H54 (cell line): ENCODE measurements at regions not wholly inside any gene's neighbourhood (a gene's known extent, or its start where the extent isn't known, plus 50 kb on each side); places are given as distances from the start of the nearest gene placed in this dataset.

Experiments used
- DNase-seq: peaks from one replicate; pipeline ENCODE4 v3.0.0; 2011; ENCODE audit warnings: low spot score, mixed read lengths; ENCODE audit not compliant: insufficient read length
- FAIRE-seq: peaks from 3 replicates; lab custom pipeline; 2011; peaks lifted over from hg19 to GRCh38; lab: Jason Lieb, UNC
- POLR2A ChIP-seq: IDR thresholded peaks from 2 replicates; pipeline ENCODE4 v1.6.1; 2011; ENCODE audit warnings: low read depth, mild to moderate bottlenecking, low read length

DNA sequence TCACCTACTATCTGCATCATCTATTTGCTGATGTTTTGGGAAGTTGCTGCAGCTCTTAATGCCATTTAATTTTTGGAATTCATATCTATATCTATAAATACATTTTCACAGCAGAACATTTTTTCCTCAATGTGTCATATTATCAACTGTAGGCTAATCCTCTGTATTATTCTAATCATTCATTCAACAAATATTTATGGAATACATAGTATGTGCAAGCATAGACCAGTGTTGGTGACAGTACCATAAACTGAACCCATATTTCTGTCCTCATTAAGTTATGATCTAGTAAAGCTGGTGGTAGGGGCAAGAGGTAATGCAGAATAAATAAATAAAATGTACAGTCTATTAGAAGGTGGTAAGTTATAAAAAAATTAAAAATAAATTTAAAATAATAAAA, 585.3 kb upstream of the BCHE start:
- TF ChIP-seq POLR2A: no peak
- FAIRE-seq: no peak

GRCh38 chr3:166420071-166420470, 582.8 kb upstream of the BCHE start:
- TF ChIP-seq POLR2A: no peak
- FAIRE-seq: no peak

More for the DNA sequence above, 585.3 kb upstream of the BCHE start:
- DNase-seq: no peak

DNA sequence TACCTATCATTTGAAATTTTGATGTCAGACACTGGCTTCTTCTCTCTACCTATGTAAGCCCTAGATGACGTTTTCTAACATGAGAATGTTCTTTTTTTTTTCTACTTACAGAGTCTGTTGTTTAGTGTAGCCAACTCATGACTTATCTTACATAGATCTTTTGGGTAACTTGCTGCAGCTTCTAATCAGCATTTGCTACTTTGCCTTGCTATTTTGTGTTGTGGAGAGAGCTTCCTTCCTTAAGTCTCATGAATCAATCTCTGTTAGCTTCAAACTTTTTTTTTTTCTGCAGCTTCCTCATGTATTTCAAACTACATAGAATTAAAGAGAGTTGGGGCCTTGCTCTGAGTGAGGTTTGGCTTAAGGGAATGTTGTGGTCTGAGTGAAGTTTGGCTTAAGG, 568.7 kb upstream of the BCHE start:
- TF ChIP-seq POLR2A: no peak
- no peak for DNase-seq
- FAIRE-seq: no peak

More at GRCh38 chr3:166420071-166420470, 582.8 kb upstream of the BCHE start:
- DNase-seq: no peak

DNA sequence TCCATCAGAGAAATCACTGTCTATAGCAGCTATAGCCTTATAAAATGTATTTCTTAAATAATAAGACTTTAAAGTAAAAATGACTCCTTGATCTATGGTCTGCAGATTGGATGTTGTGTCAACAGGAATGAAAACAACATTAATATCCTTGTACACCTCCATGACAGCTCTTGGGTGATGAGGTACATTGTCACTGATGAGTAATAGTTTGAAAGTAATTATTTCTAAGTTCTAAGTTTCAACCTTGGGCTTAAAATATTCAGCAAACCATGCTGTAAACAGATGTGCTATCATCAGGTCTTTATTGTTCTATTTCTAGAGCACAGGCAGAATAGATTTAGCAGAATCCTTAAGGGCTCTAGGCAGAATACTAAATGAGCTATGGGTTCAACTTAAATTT, 568.2 kb upstream of the BCHE start:
- DNase-seq: no peak
- no peak for FAIRE-seq
- TF ChIP-seq POLR2A: no peak

GRCh38 chr3:166390303-166390702, 553.1 kb upstream of the BCHE start:
- no peak for TF ChIP-seq POLR2A
- DNase-seq (no peak), FAIRE-seq (no peak)

DNA sequence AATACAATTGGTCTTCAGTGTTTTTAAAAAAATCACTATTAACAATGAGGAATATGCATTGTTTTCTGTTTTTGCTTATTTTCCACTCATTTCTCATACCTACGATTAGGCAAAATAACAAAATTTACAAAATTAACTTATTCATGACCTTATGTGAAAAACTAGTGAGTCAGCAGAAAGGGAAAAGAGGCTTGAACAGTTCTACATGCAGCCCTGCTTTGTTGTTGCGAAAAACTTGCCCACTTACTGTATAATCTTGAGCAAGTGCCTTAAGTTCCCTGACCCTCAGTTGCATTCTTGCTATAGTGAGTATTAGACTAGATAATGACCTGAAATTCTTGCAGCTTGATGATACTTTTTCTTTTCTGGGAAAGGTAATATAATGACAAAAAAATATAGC, 551.1 kb upstream of the BCHE start:
- DNase-seq (no peak), FAIRE-seq (no peak)
- no peak for TF ChIP-seq POLR2A

DNA sequence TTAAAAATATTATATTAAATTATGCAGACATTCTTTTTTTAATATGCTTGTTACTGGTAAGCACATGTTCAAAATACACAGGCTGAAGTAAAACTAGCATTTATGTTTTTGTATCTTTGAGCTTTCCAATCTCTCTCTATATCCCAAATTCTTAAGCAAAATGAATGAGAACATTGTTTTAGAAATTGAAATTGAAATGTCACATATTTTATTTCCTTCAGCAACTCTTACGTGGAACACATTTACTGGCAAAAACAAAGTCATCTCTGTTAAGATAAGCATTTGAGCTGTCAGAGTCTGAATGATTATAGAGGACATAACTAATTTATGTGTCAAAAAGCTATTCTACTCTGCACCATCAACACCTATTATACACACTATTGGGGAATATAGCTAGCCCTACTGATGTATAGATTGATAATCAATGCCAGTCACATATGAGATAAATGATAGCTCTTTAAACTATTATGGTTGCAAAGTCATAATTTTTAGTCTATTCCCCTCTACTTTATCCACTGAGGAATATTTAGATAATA, 535.4 kb upstream of the BCHE start:
- DNase-seq (no peak), FAIRE-seq (peak; percentile 11)
- TF ChIP-seq POLR2A: no peak

- FAIRE-seq (no peak), DNase-seq (no peak)
- no peak for TF ChIP-seq POLR2A
Measured at GRCh38 chr3:166367947-166368533, 530.8 kb upstream of the BCHE start.

GRCh38 chr3:166362698-166363097, 525.5 kb upstream of the BCHE start:
- no peak for TF ChIP-seq POLR2A
- DNase-seq (no peak), FAIRE-seq (peak; percentile 53)

GRCh38 chr3:166360720-166361119, 523.5 kb upstream of the BCHE start:
- TF ChIP-seq POLR2A: no peak
- DNase-seq (no peak), FAIRE-seq (no peak)

- DNase-seq (no peak), FAIRE-seq (peak; percentile 30)
- TF ChIP-seq POLR2A: no peak
Measured at GRCh38 chr3:166351461-166351860, 514.2 kb upstream of the BCHE start.

DNA sequence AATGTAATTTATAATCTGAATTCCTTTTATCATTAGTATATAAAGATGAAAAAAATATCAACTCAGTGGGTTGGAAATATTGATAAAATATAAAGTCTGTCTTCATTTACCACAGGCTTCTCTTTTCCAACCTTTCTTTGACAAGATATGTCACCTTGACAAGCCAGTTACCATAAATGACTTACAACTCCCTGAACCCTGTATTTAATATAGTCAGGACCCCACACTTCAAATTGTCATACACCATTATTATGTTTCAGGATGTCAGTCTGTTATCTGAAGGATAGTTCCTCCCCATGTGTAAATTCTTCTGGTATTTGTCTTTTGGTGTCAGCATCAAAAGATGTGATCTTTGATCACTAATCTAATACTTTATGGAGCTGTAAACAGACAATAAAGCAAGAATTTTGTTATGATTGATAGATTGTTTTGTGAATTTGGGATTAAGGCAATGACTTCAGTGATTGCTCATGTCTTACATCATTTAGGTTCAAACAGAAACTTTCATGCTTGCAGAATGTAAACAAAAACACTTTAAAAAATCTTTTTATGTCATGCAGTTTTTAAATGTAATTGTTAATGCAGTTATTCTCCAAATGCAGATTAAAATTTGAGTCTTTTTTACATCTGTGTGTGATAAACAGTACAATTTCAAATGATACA, 503.5 kb upstream of the BCHE start:
- FAIRE-seq (no peak), DNase-seq (no peak)
- TF ChIP-seq POLR2A: no peak

GRCh38 chr3:166324401-166324800, 487.2 kb upstream of the BCHE start:
- TF ChIP-seq POLR2A: no peak
- FAIRE-seq (no peak), DNase-seq (no peak)

GRCh38 chr3:166322391-166322790, 485.2 kb upstream of the BCHE start:
- TF ChIP-seq POLR2A: no peak
- FAIRE-seq: no peak

DNA sequence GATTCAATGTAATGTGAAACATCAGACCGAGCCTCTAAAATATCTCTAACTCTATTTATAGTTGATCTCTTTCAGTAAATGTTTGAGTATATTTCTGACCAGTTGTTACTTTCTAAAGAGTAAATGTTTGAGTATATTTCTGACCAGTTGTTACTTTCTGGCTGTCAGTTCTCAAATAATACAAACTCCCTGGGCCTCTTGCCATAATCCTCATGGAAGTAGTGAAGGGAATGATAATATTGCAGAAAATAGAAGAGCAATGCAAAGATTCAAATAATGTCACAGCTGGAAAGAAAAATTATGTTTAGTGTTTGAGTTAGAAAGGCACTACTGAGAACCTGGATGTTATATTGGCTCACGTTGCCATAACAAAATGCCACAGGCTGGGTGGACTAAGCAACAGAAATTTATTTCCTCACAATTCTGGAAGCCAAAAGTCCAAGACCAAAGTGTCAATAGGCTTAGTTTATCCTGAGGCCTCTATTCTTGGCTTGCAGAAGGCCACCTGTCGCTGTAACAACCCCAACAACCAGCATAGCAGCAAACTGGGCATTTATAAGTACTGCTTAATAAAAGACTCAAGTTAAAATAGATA, 470.6 kb upstream of the BCHE start:
- DNase-seq: no peak
- TF ChIP-seq POLR2A: no peak
- no peak for FAIRE-seq

More at GRCh38 chr3:166322391-166322790, 485.2 kb upstream of the BCHE start:
- no peak for DNase-seq
